Upper lobe of left lung (tissue), 4 donors: ENCODE measurements at regions not wholly inside any gene's neighbourhood (a gene's known extent, or its start where the extent isn't known, plus 50 kb on each side); places are given as distances from the start of the nearest gene placed in this dataset.

ENCODE experiments used
- CTCF ChIP-seq, 6 experiments: fragments of 450-650 bp in 4 of 6; fragments of 200-600 bp in 2 of 6; sonication (generic) in 2 of 6; IDR thresholded peaks; one replicate each; pipeline ENCODE4 v1.5.1; 2016 to 2019; ENCODE audit warnings: antibody characterized with exemption in 6 of 6
- EP300 ChIP-seq, 4 donors: sonication (generic); formaldehyde crosslinking; IDR thresholded peaks; one replicate each; pipeline ENCODE4 v1.5.1; 2017; ENCODE audit warnings: antibody characterized with exemption in 4 of 4, control low read depth in 2 of 4
- POLR2A ChIP-seq, 4 donors: fragments of 450-650 bp; IDR thresholded peaks; one replicate each; pipeline ENCODE4 v1.5.1; 2016 to 2017; ENCODE audit warnings: antibody characterized with exemption in 4 of 4, mild to moderate bottlenecking in 2 of 4
- POLR2AphosphoS5 ChIP-seq, 2 donors: sonication (generic); formaldehyde crosslinking; IDR thresholded peaks; one replicate each; pipeline ENCODE4 v1.5.1; 2017; ENCODE audit warnings: antibody characterized with exemption in 2 of 2

GRCh38 chr2:226410247-226410835 lies 389.3 kb downstream of the IRS1 start:
- no peak for TF ChIP-seq CTCF (IDR thresholded peaks at IDR 0.05)
- no peak for TF ChIP-seq POLR2A (IDR thresholded peaks at IDR 0.05)
- no peak for TF ChIP-seq EP300 (IDR thresholded peaks at IDR 0.05)
- TF ChIP-seq POLR2AphosphoS5 (IDR thresholded peaks at IDR 0.05), result no peak
